Heart right ventricle (tissue), 16 donors: ENCODE measurements at regions not wholly inside any gene's neighbourhood (a gene's known extent, or its start where the extent isn't known, plus 50 kb on each side); places are given as distances from the start of the nearest gene placed in this dataset.

Experiments used
- ATAC-seq, 8 donors: fragments of 200-7000 bp; cut with Tn5 transposase; one replicate each; pipeline ENCODE4 v1.9.1; 2020; ENCODE audit warnings: mild to moderate bottlenecking in 8 of 8, moderate library complexity in 8 of 8, moderate number of reproducible peaks in 1 of 8
- DNase-seq, 2 donors: peaks; one replicate each; pipeline ENCODE4 v3.0.0-alpha.2; 2020
- H3K27ac ChIP-seq, 10 donors: fragments of 200-600 bp; sonication (generic) in 2 of 10; one replicate each; pipeline versions ENCODE4 v1.5.0 to v1.8.0; 2020 to 2022; ENCODE audit warnings: mild to moderate bottlenecking in 3 of 10
- H3K27me3 ChIP-seq, 7 donors: fragments of 200-600 bp; one replicate each; pipeline ENCODE4 v1.8.0; 2021 to 2022; ENCODE audit warnings: mild to moderate bottlenecking in 2 of 7
- H3K36me3 ChIP-seq, 9 donors: fragments of 200-600 bp; sonication (generic) in 1 of 9; one replicate each; pipeline versions ENCODE4 v1.5.0 to v1.8.0; 2020 to 2022; ENCODE audit warnings: mild to moderate bottlenecking in 2 of 9
- H3K4me1 ChIP-seq, 9 donors: fragments of 200-600 bp; sonication (generic) in 1 of 9; one replicate each; pipeline versions ENCODE4 v1.5.0 to v1.8.0; 2020 to 2022; ENCODE audit warnings: mild to moderate bottlenecking in 4 of 9
- H3K4me3 ChIP-seq, 10 donors: fragments of 200-600 bp; sonication (generic) in 2 of 10; one replicate each; pipeline versions ENCODE4 v1.5.0 to v1.8.0; 2020 to 2022; ENCODE audit warnings: mild to moderate bottlenecking in 7 of 10, moderate library complexity in 2 of 10
- H3K9me3 ChIP-seq, 11 donors: fragments of 200-600 bp in 10 of 11; sonication (generic) in 2 of 11; one replicate each; pipeline versions ENCODE4 v1.5.0 to v1.8.0; 2013 to 2022; ENCODE audit warnings: mild to moderate bottlenecking in 2 of 11, control low read depth in 1 of 11, moderate library complexity in 1 of 11
- CTCF ChIP-seq, 9 donors: fragments of 200-600 bp; sonication (generic) in 2 of 9; IDR thresholded peaks; one replicate each; pipeline versions ENCODE4 v1.5.0 to v1.8.0; 2021 to 2022; ENCODE audit warnings: antibody characterized with exemption in 9 of 9, mild to moderate bottlenecking in 5 of 9, moderate library complexity in 1 of 9
- WGBS, 2 donors: extraction: QIAGEN DNeasy Blood & Tissue Kit; methylation state at CpG; one replicate each; pipeline ENCODE4 v1.1.7; 2013; ENCODE audit warnings: inconsistent platforms in 1 of 2; 5-methylcytosine and 5-hydroxymethylcytosine counted together
- intact Hi-C, 10 donors: fragments of 100-400 bp; cut with DNase I; formaldehyde crosslinking; loops; one replicate each; pipeline versions ENCODE4 v1.11.1 to v1.14.2; 2022
- donor health status: Arrhythmogenic right ventricular cardiomyopathy.
- donor health status: ischemic (EF 13 %, LVEDD 7.1; RV severe dilation, severe dysfunction).
- donor health status: healthy with polysubstance abuse.
- donor health status: DM: no; HTN: yes; CAD: no.
- donor health status: DM: no; HTN: no; CAD: no.
- donor health status: ischemic (EF 25% LVEDD 6.9; RV normal size, moderate dysfunction).
- donor health status: ischemic (EF 25% LVEDD 5.7; RV mildly dilated, moderate dysfunction).
- donor health status: healthy.
- donor health status: DM: yes; HTN: yes; CAD: no.
- donor health status: Ischemic cardiomyopathy.
- donor health status: ischemic (EF 35%, LVEDD 5.7; RV mildly dilated, moderate dysfunction).
- donor health status: nonischemic (EF 11% LVEDD 7.7; RV severe dilation, severe dysfunction).
- donor health status: DM: yes; HTN: yes; CAD: no.
- donor health status: PGD.
- donor health status: ischemic (EF 29% LVEDD 5.4; RV normal size, mild dysfunction).
- donor health status: nonischemic (EF 23%, LVEDD 6.1; RV moderate dilation, normal function).

- Histone ChIP-seq H3K4me1 (peaks cover 0 to 1% (median 0%) of the 10 kb centered on the region in 9 donors), H3K27me3 (no peaks in the 10 kb centered on the region), H3K36me3 (no peaks in the 10 kb centered on the region), H3K27ac (no peak overlapping the region), H3K4me3 (no peak overlapping the region), H3K9me3 (no peaks in the 10 kb centered on the region)
- no peak for ATAC-seq
- TF ChIP-seq CTCF (IDR thresholded peaks at IDR 0.05), result no peak
- intact Hi-C loops, result no loop called here
- no peak for DNase-seq
- WGBS, 2 donors, result 68 to 72% methylated on average over 2 of the region's 2 CpGs
Measured at GRCh38 chr15:96107916-96108315, 222.6 kb upstream of the NR2F2 start.

GRCh38 chr15:96108405-96108804 lies 222.1 kb upstream of the NR2F2 start:
- ATAC-seq, result no peak
- Histone ChIP-seq H3K4me1 (no peaks in the 10 kb centered on the region), H3K27me3 (no peaks in the 10 kb centered on the region), H3K4me3 (no peak overlapping the region), H3K36me3 (no peaks in the 10 kb centered on the region), H3K9me3 (no peaks in the 10 kb centered on the region), H3K27ac (no peak overlapping the region)
- 97 to 99% methylated on average over 5 of the region's 5 CpGs for WGBS, 2 donors
- no peak for DNase-seq
- TF ChIP-seq CTCF (IDR thresholded peaks at IDR 0.05), result no peak
- intact Hi-C loops, result no loop called here

GRCh38 chr15:96109820-96110219 lies 220.7 kb upstream of the NR2F2 start:
- Histone ChIP-seq H3K4me1 (no peaks in the 10 kb centered on the region), H3K9me3 (no peaks in the 10 kb centered on the region), H3K36me3 (no peaks in the 10 kb centered on the region), H3K4me3 (no peak overlapping the region), H3K27me3 (no peaks in the 10 kb centered on the region), H3K27ac (no peak overlapping the region)
- 95 to 96% methylated on average over 5 of the region's 5 CpGs for WGBS, 2 donors
- ATAC-seq (no peak), DNase-seq (no peak)
- no peak for TF ChIP-seq CTCF (IDR thresholded peaks at IDR 0.05)
- intact Hi-C loops, result loop anchor here in 1 of 10 donors (10.0 kb wide), 1 partner anchor 65 kb away; no protein-coding TSS in a partner anchor

- DNase-seq (no peak), ATAC-seq (no peak)
- Histone ChIP-seq H3K4me3 (no peak overlapping the region), H3K27me3 (no peaks in the 10 kb centered on the region), H3K9me3 (no peaks in the 10 kb centered on the region), H3K27ac (no peak overlapping the region), H3K36me3 (no peaks in the 10 kb centered on the region), H3K4me1 (no peaks in the 10 kb centered on the region)
- intact Hi-C loops, result loop anchor here in 1 of 10 donors (10.0 kb wide), 1 partner anchor 63 kb away; no protein-coding TSS in a partner anchor
- WGBS, 2 donors, result 99% methylated on average over 2 of the region's 2 CpGs
- no peak for TF ChIP-seq CTCF (IDR thresholded peaks at IDR 0.05)
Measured at GRCh38 chr15:96112018-96112417, 218.5 kb upstream of the NR2F2 start.
